ENCODE measurements at regions not wholly inside any gene's neighbourhood (a gene's known extent, or its start where the extent isn't known, plus 50 kb on each side); places are given as distances from the start of the nearest gene placed in this dataset.

DNA sequence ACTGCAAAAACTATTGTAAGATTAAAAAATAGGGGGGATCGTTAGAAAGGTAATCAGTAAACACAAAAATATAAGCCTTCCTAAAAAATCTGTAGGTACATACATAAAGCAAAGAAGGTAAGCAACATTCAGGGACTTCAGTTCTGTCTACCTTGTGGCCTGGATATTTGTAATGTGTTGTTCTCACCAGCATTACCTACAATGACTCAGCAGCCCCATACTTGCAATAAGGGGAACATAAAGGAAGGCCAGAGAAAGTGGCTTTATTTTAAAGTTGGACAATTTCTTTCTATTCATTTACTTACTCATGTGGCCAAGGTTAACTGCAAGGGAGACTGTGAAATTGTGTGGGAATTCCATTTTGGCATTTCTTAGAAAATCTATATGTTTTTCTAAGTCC, 277.2 kb upstream of the PREP start (continued):
- TF ChIP-seq, protein P1, sequence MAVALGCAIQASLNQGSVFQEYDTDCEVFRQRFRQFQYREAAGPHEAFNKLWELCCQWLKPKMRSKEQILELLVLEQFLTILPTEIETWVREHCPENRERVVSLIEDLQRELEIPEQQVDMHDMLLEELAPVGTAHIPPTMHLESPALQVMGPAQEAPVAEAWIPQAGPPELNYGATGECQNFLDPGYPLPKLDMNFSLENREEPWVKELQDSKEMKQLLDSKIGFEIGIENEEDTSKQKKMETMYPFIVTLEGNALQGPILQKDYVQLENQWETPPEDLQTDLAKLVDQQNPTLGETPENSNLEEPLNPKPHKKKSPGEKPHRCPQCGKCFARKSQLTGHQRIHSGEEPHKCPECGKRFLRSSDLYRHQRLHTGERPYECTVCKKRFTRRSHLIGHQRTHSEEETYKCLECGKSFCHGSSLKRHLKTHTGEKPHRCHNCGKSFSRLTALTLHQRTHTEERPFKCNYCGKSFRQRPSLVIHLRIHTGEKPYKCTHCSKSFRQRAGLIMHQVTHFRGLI (tag by site-specific recombination; IDR thresholded peaks at IDR 0.05): no peak
- no peak for TF ChIP-seq ZNF416 (tag by site-specific recombination; IDR thresholded peaks at IDR 0.05)
- TF ChIP-seq ZNF596 (tag by site-specific recombination; IDR thresholded peaks at IDR 0.05): no peak
- no peak for TF ChIP-seq ZNF426 (tag by site-specific recombination; IDR thresholded peaks at IDR 0.05)
- TF ChIP-seq, protein P2, sequence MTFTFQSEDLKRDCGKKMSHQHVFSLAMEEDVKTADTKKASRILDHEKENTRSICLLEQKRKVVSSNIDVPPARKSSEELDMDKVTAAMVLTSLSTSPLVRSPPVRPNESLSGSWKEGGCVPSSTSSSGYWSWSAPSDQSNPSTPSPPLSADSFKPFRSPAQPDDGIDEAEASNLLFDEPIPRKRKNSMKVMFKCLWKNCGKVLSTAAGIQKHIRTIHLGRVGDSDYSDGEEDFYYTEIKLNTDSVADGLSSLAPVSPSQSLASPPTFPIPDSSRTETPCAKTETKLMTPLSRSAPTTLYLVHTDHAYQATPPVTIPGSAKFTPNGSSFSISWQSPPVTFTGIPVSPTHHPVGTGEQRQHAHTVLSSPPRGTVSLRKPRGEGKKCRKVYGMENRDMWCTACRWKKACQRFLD (tag by site-specific recombination; IDR thresholded peaks at IDR 0.05): no peak
- TF ChIP-seq SETDB1 (IDR thresholded peaks at IDR 0.05; ENCODE audit: insufficient read length, low read length): no peak

DNA sequence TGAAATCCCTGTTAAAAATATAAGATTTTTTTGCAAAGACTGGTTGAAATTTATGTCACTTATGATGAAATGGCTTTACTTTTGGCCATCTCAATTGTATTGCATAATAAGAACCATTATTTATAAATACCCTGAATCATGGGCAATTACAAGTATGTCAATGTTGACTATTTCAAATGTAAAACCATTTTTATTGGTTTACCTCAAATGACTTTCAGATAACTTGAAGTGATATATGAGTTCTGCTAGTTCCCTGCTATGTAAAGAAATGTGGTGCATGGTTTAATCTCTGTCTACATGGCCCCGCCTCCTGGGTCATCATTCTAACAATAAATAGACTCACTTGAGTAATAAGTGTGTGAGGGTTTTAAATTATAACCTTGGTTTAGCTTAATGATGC, 275.6 kb upstream of the PREP start:
- H3K4me1 ChIP-seq (ENCODE audit: control insufficient read depth, insufficient read depth, low read length): no peaks in the 10 kb centered on the region
- no peak overlapping the region for H3K27ac ChIP-seq (ENCODE audit: extremely low read depth, low read depth, low read length)
- no peak overlapping the region for H3K4me3 ChIP-seq (ENCODE audit: low read depth, low read length)
- H3K36me3 ChIP-seq (ENCODE audit: control insufficient read depth in 2 of 2, insufficient read depth in 1 of 2, low read length in 2 of 2): no peaks in the 10 kb centered on the region
- no peaks in the 10 kb centered on the region for H3K9me3 ChIP-seq (ENCODE audit: control insufficient read depth, insufficient read depth, low read depth, low read length)
- POLR2A ChIA-PET: no interaction called here
- TF ChIP-seq ZNF221 (tag by site-specific recombination; IDR thresholded peaks at IDR 0.05; ENCODE audit: borderline replicate concordance): no peak
- TF ChIP-seq ZNF16 (tag by site-specific recombination; IDR thresholded peaks at IDR 0.05; ENCODE audit: low read depth): no peak
- TF ChIP-seq IKZF3 (tag by site-specific recombination; IDR thresholded peaks at IDR 0.05): no peak
- TF ChIP-seq ZBTB48 (tag by site-specific recombination; IDR thresholded peaks at IDR 0.05): no peak
- TF ChIP-seq ZNF146 (tag by site-specific recombination; IDR thresholded peaks at IDR 0.05): no peak
- TF ChIP-seq ZNF624 (tag by site-specific recombination; IDR thresholded peaks at IDR 0.05): no peak
- no peak for TF ChIP-seq ZNF169 (tag by site-specific recombination; IDR thresholded peaks at IDR 0.05)
- no peak for TF ChIP-seq ZBTB17 (tag by site-specific recombination; IDR thresholded peaks at IDR 0.05)
- no peak for TF ChIP-seq BCL11B (tag by site-specific recombination; IDR thresholded peaks at IDR 0.05; ENCODE audit: low read depth)
- TF ChIP-seq, protein P3, sequence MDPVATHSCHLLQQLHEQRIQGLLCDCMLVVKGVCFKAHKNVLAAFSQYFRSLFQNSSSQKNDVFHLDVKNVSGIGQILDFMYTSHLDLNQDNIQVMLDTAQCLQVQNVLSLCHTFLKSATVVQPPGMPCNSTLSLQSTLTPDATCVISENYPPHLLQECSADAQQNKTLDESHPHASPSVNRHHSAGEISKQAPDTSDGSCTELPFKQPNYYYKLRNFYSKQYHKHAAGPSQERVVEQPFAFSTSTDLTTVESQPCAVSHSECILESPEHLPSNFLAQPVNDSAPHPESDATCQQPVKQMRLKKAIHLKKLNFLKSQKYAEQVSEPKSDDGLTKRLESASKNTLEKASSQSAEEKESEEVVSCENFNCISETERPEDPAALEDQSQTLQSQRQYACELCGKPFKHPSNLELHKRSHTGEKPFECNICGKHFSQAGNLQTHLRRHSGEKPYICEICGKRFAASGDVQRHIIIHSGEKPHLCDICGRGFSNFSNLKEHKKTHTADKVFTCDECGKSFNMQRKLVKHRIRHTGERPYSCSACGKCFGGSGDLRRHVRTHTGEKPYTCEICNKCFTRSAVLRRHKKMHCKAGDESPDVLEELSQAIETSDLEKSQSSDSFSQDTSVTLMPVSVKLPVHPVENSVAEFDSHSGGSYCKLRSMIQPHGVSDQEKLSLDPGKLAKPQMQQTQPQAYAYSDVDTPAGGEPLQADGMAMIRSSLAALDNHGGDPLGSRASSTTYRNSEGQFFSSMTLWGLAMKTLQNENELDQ (tag by site-specific recombination; IDR thresholded peaks at IDR 0.05; ENCODE audit: low read depth): no peak
- TF ChIP-seq ZNF747 (tag by site-specific recombination; IDR thresholded peaks at IDR 0.05): no peak
- TF ChIP-seq, protein P4, sequence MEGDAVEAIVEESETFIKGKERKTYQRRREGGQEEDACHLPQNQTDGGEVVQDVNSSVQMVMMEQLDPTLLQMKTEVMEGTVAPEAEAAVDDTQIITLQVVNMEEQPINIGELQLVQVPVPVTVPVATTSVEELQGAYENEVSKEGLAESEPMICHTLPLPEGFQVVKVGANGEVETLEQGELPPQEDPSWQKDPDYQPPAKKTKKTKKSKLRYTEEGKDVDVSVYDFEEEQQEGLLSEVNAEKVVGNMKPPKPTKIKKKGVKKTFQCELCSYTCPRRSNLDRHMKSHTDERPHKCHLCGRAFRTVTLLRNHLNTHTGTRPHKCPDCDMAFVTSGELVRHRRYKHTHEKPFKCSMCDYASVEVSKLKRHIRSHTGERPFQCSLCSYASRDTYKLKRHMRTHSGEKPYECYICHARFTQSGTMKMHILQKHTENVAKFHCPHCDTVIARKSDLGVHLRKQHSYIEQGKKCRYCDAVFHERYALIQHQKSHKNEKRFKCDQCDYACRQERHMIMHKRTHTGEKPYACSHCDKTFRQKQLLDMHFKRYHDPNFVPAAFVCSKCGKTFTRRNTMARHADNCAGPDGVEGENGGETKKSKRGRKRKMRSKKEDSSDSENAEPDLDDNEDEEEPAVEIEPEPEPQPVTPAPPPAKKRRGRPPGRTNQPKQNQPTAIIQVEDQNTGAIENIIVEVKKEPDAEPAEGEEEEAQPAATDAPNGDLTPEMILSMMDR (tag by site-specific recombination; IDR thresholded peaks at IDR 0.05): no peak
- TF ChIP-seq ZNF423 (tag by site-specific recombination; IDR thresholded peaks at IDR 0.05): no peak
- TF ChIP-seq OVOL3 (tag by site-specific recombination; IDR thresholded peaks at IDR 0.05): no peak
- CTCF ChIA-PET: interaction anchor here (0.5 kb wide), 1 partner anchor 30 kb away, joined by 3 read pairs; no protein-coding TSS in a partner anchor
